ENCODE measurements at regions not wholly inside any gene's neighbourhood (a gene's known extent, or its start where the extent isn't known, plus 50 kb on each side); places are given as distances from the start of the nearest gene placed in this dataset.
A peak's percentile ranks its signal among the peaks of the same experiment; 100 is the strongest.
"Not testable (repeated sequence)": the region's sequence is repeated elsewhere in the genome, so short reads cannot be mapped to it uniquely, and the experiment has no call there.

GRCh38 chr2:65775839-65776238 lies 343.4 kb upstream of the SPRED2 start:
- DNase-seq = no peak

- peak; percentile 25 for DNase-seq
Observed at GRCh38 chr2:65767946-65768345, 335.5 kb upstream of the SPRED2 start.

- no peak for DNase-seq
Observed at GRCh38 chr2:65766768-65767267, 334.4 kb upstream of the SPRED2 start.

- DNase-seq = no peak
Observed at GRCh38 chr2:65765376-65765775, 333.0 kb upstream of the SPRED2 start.

GRCh38 chr2:65762068-65762467 lies 329.7 kb upstream of the SPRED2 start:
- no peak for DNase-seq

GRCh38 chr2:65754219-65754618 lies 321.8 kb upstream of the SPRED2 start:
- no peak for DNase-seq

- no peak for DNase-seq
Observed at GRCh38 chr2:65751408-65751807, 319.0 kb upstream of the SPRED2 start.

GRCh38 chr2:65749545-65749944 lies 317.1 kb upstream of the SPRED2 start:
- no peak for DNase-seq

GRCh38 chr2:65747875-65748274 lies 315.5 kb upstream of the SPRED2 start:
- DNase-seq = not testable (repeated sequence)

- no peak for DNase-seq
Observed at GRCh38 chr2:65746931-65747675, 314.7 kb upstream of the SPRED2 start.

GRCh38 chr2:65744477-65745200 lies 312.2 kb upstream of the SPRED2 start:
- no peak for DNase-seq

- no peak for DNase-seq
Observed at GRCh38 chr2:65742977-65743376, 310.6 kb upstream of the SPRED2 start.

GRCh38 chr2:65739927-65740326 lies 307.5 kb upstream of the SPRED2 start:
- DNase-seq = no peak

GRCh38 chr2:65737452-65738011 lies 305.1 kb upstream of the SPRED2 start:
- no peak for DNase-seq

GRCh38 chr2:65731476-65731875 lies 299.1 kb upstream of the SPRED2 start:
- DNase-seq = no peak

GRCh38 chr2:65730186-65730585 lies 297.8 kb upstream of the SPRED2 start:
- no peak for DNase-seq

- no peak for DNase-seq
Observed at GRCh38 chr2:65729246-65729645, 296.8 kb upstream of the SPRED2 start.

GRCh38 chr2:65728477-65729180 lies 296.2 kb upstream of the SPRED2 start:
- DNase-seq = no peak

GRCh38 chr2:65727816-65728215 lies 295.4 kb upstream of the SPRED2 start:
- no peak for DNase-seq

- DNase-seq = no peak
Observed at GRCh38 chr2:65727381-65727780, 295.0 kb upstream of the SPRED2 start.

GRCh38 chr2:65724752-65725151 lies 292.4 kb upstream of the SPRED2 start:
- DNase-seq = no peak

GRCh38 chr2:65724336-65724735 lies 291.9 kb upstream of the SPRED2 start:
- DNase-seq = no peak

GRCh38 chr2:65722028-65722778 lies 289.8 kb upstream of the SPRED2 start:
- peak; percentile 46 for DNase-seq
